Karpas-422 (cell line): ENCODE measurements at regions not wholly inside any gene's neighbourhood (a gene's known extent, or its start where the extent isn't known, plus 50 kb on each side); places are given as distances from the start of the nearest gene placed in this dataset.
A peak's percentile ranks its signal among the peaks of the same experiment; 100 is the strongest.
"Not testable (repeated sequence)": the region's sequence is repeated elsewhere in the genome, so short reads cannot be mapped to it uniquely, and the experiment has no call there.

Source experiments
- DNase-seq: peaks from one replicate; pipeline ENCODE4 v3.0.0-alpha.2; 2015
- H2AFZ ChIP-seq: fragments of 200-600 bp; sonication (generic); 2 replicates; pipeline ENCODE4 v1.6.1; 2014; ENCODE audit warnings: antibody characterized with exemption, low read length, mixed read lengths
- H3K27ac ChIP-seq: fragments of 200-600 bp; sonication (generic); 2 replicates; pipeline ENCODE4 v1.5.1; 2014; ENCODE audit warnings: mild to moderate bottlenecking, low read length, moderate library complexity
- H3K27me3 ChIP-seq: fragments of 200-600 bp; sonication (generic); 2 replicates; pipeline ENCODE4 v1.6.1; 2014; ENCODE audit warnings: low read length, mixed read lengths
- H3K36me3 ChIP-seq: fragments of 200-600 bp; sonication (generic); 2 replicates; pipeline ENCODE4 v1.6.1; 2014; ENCODE audit warnings: low read length, mixed read lengths; ENCODE audit not compliant: insufficient read depth
- H3K4me1 ChIP-seq: fragments of 200-600 bp; sonication (generic); 2 replicates; pipeline ENCODE4 v1.6.1; 2014; ENCODE audit warnings: mild to moderate bottlenecking, low read length, mixed read lengths
- H3K4me2 ChIP-seq: fragments of 200-600 bp; sonication (generic); 2 replicates; pipeline ENCODE4 v1.6.1; 2014; ENCODE audit warnings: low read length, low read depth, mild to moderate bottlenecking; ENCODE audit not compliant: poor library complexity, severe bottlenecking
- H3K4me3 ChIP-seq: fragments of 200-600 bp; sonication (generic); 2 replicates; pipeline ENCODE4 v1.5.1; 2014; ENCODE audit warnings: mild to moderate bottlenecking, antibody characterized with exemption, low read length, mixed read lengths
- H3K79me2 ChIP-seq: fragments of 200-600 bp; sonication (generic); 2 replicates; pipeline ENCODE4 v1.6.1; 2014; ENCODE audit warnings: mild to moderate bottlenecking, low read length, mixed read lengths
- H3K9ac ChIP-seq: fragments of 200-600 bp; sonication (generic); 2 replicates; pipeline ENCODE4 v1.6.0; 2014; ENCODE audit warnings: low read length
- H3K9me2 ChIP-seq: fragments of 200-600 bp; sonication (generic), shearing (Covaris generic); replicated peaks from 2 replicates; pipeline ENCODE4 v1.6.0; 2014; ENCODE audit warnings: mild to moderate bottlenecking, low read length, moderate library complexity; ENCODE audit not compliant: insufficient read depth
- H3K9me3 ChIP-seq: fragments of 300-700, 200-600 bp; sonication (generic); 2 replicates; pipeline ENCODE4 v1.6.1; 2014; ENCODE audit warnings: low read length, mixed read lengths
- H4K20me1 ChIP-seq: fragments of 200-600 bp; sonication (generic); 2 replicates; pipeline ENCODE4 v1.6.1; 2014; ENCODE audit warnings: mild to moderate bottlenecking, antibody characterized with exemption, low read length, low read depth; ENCODE audit not compliant: insufficient read depth

GRCh38 chr11:89606845-89607244, 103.3 kb upstream of the TRIM77 start:
- not testable (repeated sequence) for H4K20me1 ChIP-seq, H3K27ac ChIP-seq, H3K9me2 ChIP-seq, H3K36me3 ChIP-seq, H3K79me2 ChIP-seq, DNase-seq, H3K9ac ChIP-seq, H3K4me2 ChIP-seq, H3K4me1 ChIP-seq, H3K27me3 ChIP-seq, H3K4me3 ChIP-seq, H3K9me3 ChIP-seq, H2AFZ ChIP-seq

GRCh38 chr11:89607497-89607896, 102.6 kb upstream of the TRIM77 start:
- H3K27ac ChIP-seq, H3K9ac ChIP-seq, H3K4me2 ChIP-seq: not testable (repeated sequence)

GRCh38 chr11:89608234-89608966, 101.7 kb upstream of the TRIM77 start:
- no peak overlapping the region for H3K9ac ChIP-seq
- no peaks in the 10 kb centered on the region for H3K27me3 ChIP-seq
- no peak for DNase-seq

More at GRCh38 chr11:89607497-89607896, 102.6 kb upstream of the TRIM77 start:
- H4K20me1 ChIP-seq, H3K9me2 ChIP-seq, DNase-seq, H3K79me2 ChIP-seq, H3K4me1 ChIP-seq, H2AFZ ChIP-seq, H3K36me3 ChIP-seq, H3K9me3 ChIP-seq, H3K27me3 ChIP-seq, H3K4me3 ChIP-seq: not testable (repeated sequence)

GRCh38 chr11:89612096-89612495, 98.0 kb upstream of the TRIM77 start:
- H3K9me2 ChIP-seq = no peaks in the 10 kb centered on the region
- no peak overlapping the region for H2AFZ ChIP-seq
- H3K27me3 ChIP-seq = no peaks in the 10 kb centered on the region
- no peaks in the 10 kb centered on the region for H3K79me2 ChIP-seq
- H3K9ac ChIP-seq = no peak overlapping the region
- no peak overlapping the region for H3K27ac ChIP-seq
- H3K4me3 ChIP-seq = no peak overlapping the region
- DNase-seq = peak; percentile 59
- peak overlapping the region; percentile 27 for H3K4me2 ChIP-seq
- no peaks in the 10 kb centered on the region for H4K20me1 ChIP-seq
- H3K9me3 ChIP-seq = no peaks in the 10 kb centered on the region
- no peaks in the 10 kb centered on the region for H3K36me3 ChIP-seq
- H3K4me1 ChIP-seq = peaks cover 5% of the 10 kb centered on the region

More at GRCh38 chr11:89608234-89608966, 101.7 kb upstream of the TRIM77 start:
- H3K27ac ChIP-seq = no peak overlapping the region
- H3K9me2 ChIP-seq = no peaks in the 10 kb centered on the region
- no peak overlapping the region for H3K4me3 ChIP-seq
- H3K4me2 ChIP-seq = no peak overlapping the region
- H3K79me2 ChIP-seq = no peaks in the 10 kb centered on the region
- peaks cover 5% of the 10 kb centered on the region for H3K4me1 ChIP-seq
- H2AFZ ChIP-seq = no peak overlapping the region
- no peaks in the 10 kb centered on the region for H3K9me3 ChIP-seq
- H4K20me1 ChIP-seq = no peaks in the 10 kb centered on the region
- H3K36me3 ChIP-seq = no peaks in the 10 kb centered on the region

- H3K9me2 ChIP-seq = no peaks in the 10 kb centered on the region
Measured at GRCh38 chr11:89613911-89614310, 96.2 kb upstream of the TRIM77 start.

GRCh38 chr11:89614428-89614827, 95.7 kb upstream of the TRIM77 start:
- H3K4me3 ChIP-seq, H3K4me2 ChIP-seq, H4K20me1 ChIP-seq, H3K9me2 ChIP-seq, H3K27me3 ChIP-seq, H3K9me3 ChIP-seq, H3K9ac ChIP-seq, H3K36me3 ChIP-seq, H3K79me2 ChIP-seq, H3K27ac ChIP-seq, H2AFZ ChIP-seq, H3K4me1 ChIP-seq: not testable (repeated sequence)
- DNase-seq = peak; percentile 56

More at GRCh38 chr11:89613911-89614310, 96.2 kb upstream of the TRIM77 start:
- no peak overlapping the region for H3K4me2 ChIP-seq
- peaks cover 5% of the 10 kb centered on the region for H3K4me1 ChIP-seq
- H3K4me3 ChIP-seq = no peak overlapping the region
- no peaks in the 10 kb centered on the region for H4K20me1 ChIP-seq
- no peak overlapping the region for H2AFZ ChIP-seq
- no peak overlapping the region for H3K9ac ChIP-seq
- no peaks in the 10 kb centered on the region for H3K9me3 ChIP-seq
- H3K79me2 ChIP-seq = no peaks in the 10 kb centered on the region
- no peak for DNase-seq
- no peak overlapping the region for H3K27ac ChIP-seq
- H3K36me3 ChIP-seq = no peaks in the 10 kb centered on the region
- H3K27me3 ChIP-seq = no peaks in the 10 kb centered on the region

GRCh38 chr11:89615642-89616041, 94.5 kb upstream of the TRIM77 start:
- not testable (repeated sequence) for H3K4me2 ChIP-seq, H4K20me1 ChIP-seq, H3K79me2 ChIP-seq

GRCh38 chr11:89616161-89616560, 93.9 kb upstream of the TRIM77 start:
- not testable (repeated sequence) for H3K79me2 ChIP-seq, H3K4me1 ChIP-seq

More at GRCh38 chr11:89615642-89616041, 94.5 kb upstream of the TRIM77 start:
- H3K36me3 ChIP-seq, H3K4me1 ChIP-seq, DNase-seq, H3K9me2 ChIP-seq, H2AFZ ChIP-seq, H3K9ac ChIP-seq, H3K27ac ChIP-seq, H3K27me3 ChIP-seq, H3K4me3 ChIP-seq, H3K9me3 ChIP-seq: not testable (repeated sequence)

More at GRCh38 chr11:89616161-89616560, 93.9 kb upstream of the TRIM77 start:
- H3K9ac ChIP-seq, DNase-seq, H4K20me1 ChIP-seq, H3K27me3 ChIP-seq, H3K4me2 ChIP-seq, H3K27ac ChIP-seq, H3K4me3 ChIP-seq, H3K9me3 ChIP-seq, H2AFZ ChIP-seq, H3K9me2 ChIP-seq, H3K36me3 ChIP-seq: not testable (repeated sequence)
